ENCODE measurements at regions not wholly inside any gene's neighbourhood (a gene's known extent, or its start where the extent isn't known, plus 50 kb on each side); places are given as distances from the start of the nearest gene placed in this dataset.
A peak's percentile ranks its signal among the peaks of the same experiment; 100 is the strongest.

GRCh38 chr7:131919920-131920709 lies 363.7 kb upstream of the PODXL start:
- Histone ChIP-seq H3K79me2 (ENCODE audit: insufficient read depth) (peaks cover 72% of the 10 kb centered on the region), H3K4me2 (peak overlapping the region; percentile 16; the same call in 1 of the 2 replicates), H3K27ac (ENCODE audit: low read depth in 2 of 2, low read length in 1 of 2) (peak overlapping the region in 1 of 2 experiments; percentile 54; a peak in 2 of 4 replicates), H3K36me3 (replicated peaks in 1 of 2; ENCODE audit: control insufficient read depth in 1 of 2, insufficient read depth in 2 of 2, low read length in 1 of 2) (peaks cover 0 to 24% of the 10 kb centered on the region in 2 experiments), H3K9me2 (no peaks in the 10 kb centered on the region), H3K4me3 (ENCODE audit: low read depth in 2 of 2, low read length in 1 of 2) (no peak overlapping the region), H3K9me3 (no peaks in the 10 kb centered on the region), H3K27me3 (ENCODE audit: insufficient read depth) (no peaks in the 10 kb centered on the region), H2AFZ (ENCODE audit: low read depth) (no peak overlapping the region), H3F3A (replicated peaks; ENCODE audit: insufficient read depth) (peaks cover 25% of the 10 kb centered on the region), H3K9ac (no peak overlapping the region), H3K4me1 (ENCODE audit: control insufficient read depth in 1 of 2, insufficient read depth in 2 of 2, low read depth in 1 of 2, low read length in 1 of 2) (peaks cover 5 to 6% of the 10 kb centered on the region in 2 experiments; a peak in 3 of 4 replicates), H4K20me1 (ENCODE audit: insufficient read depth) (no peaks in the 10 kb centered on the region)
- TF ChIP-seq SIN3A (IDR thresholded peaks at IDR 0.05; ENCODE audit: borderline replicate concordance, low read depth, low read length) (no peak), RCOR1 (IDR thresholded peaks at IDR 0.05; ENCODE audit: low read length) (no peak), EP300 (IDR thresholded peaks at IDR 0.05; ENCODE audit: borderline replicate concordance in 1 of 2, low read depth in 1 of 2, low read length in 1 of 2) (no peak), GABPA (IDR thresholded peaks at IDR 0.05; ENCODE audit: low read depth) (no peak), SMC3 (IDR thresholded peaks at IDR 0.05; ENCODE audit: low read depth, low read length) (no peak), REST (IDR thresholded peaks at IDR 0.05; ENCODE audit: low read depth, low read length) (no peak), TCF12 (IDR thresholded peaks at IDR 0.05) (no peak), JUND (IDR thresholded peaks at IDR 0.05) (no peak), MAX (IDR thresholded peaks at IDR 0.05; ENCODE audit: low read depth) (no peak), FOSL2 (IDR thresholded peaks at IDR 0.05; ENCODE audit: borderline replicate concordance, low read depth) (no peak), TEAD4 (IDR thresholded peaks at IDR 0.05; ENCODE audit: borderline replicate concordance, insufficient read depth) (no peak), EZH2phosphoT487 (IDR thresholded peaks at IDR 0.05; ENCODE audit: borderline replicate concordance, low read depth) (no peak), MXI1 (IDR thresholded peaks at IDR 0.05; ENCODE audit: low read depth, low read length) (no peak), YY1 (IDR thresholded peaks at IDR 0.05; ENCODE audit: low read depth) (no peak), RXRA (IDR thresholded peaks at IDR 0.05; ENCODE audit: borderline replicate concordance, low read depth) (no peak), POLR2AphosphoS5 (IDR thresholded peaks at IDR 0.05; ENCODE audit: low read depth, low read length) (no peak)
- TF ChIP-seq, protein P1, sequence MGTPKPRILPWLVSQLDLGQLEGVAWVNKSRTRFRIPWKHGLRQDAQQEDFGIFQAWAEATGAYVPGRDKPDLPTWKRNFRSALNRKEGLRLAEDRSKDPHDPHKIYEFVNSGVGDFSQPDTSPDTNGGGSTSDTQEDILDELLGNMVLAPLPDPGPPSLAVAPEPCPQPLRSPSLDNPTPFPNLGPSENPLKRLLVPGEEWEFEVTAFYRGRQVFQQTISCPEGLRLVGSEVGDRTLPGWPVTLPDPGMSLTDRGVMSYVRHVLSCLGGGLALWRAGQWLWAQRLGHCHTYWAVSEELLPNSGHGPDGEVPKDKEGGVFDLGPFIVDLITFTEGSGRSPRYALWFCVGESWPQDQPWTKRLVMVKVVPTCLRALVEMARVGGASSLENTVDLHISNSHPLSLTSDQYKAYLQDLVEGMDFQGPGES (IDR thresholded peaks at IDR 0.05; ENCODE audit: low read depth, low read length), result no peak
- TF ChIP-seq, protein P2, sequence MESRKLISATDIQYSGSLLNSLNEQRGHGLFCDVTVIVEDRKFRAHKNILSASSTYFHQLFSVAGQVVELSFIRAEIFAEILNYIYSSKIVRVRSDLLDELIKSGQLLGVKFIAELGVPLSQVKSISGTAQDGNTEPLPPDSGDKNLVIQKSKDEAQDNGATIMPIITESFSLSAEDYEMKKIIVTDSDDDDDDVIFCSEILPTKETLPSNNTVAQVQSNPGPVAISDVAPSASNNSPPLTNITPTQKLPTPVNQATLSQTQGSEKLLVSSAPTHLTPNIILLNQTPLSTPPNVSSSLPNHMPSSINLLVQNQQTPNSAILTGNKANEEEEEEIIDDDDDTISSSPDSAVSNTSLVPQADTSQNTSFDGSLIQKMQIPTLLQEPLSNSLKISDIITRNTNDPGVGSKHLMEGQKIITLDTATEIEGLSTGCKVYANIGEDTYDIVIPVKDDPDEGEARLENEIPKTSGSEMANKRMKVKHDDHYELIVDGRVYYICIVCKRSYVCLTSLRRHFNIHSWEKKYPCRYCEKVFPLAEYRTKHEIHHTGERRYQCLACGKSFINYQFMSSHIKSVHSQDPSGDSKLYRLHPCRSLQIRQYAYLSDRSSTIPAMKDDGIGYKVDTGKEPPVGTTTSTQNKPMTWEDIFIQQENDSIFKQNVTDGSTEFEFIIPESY (IDR thresholded peaks at IDR 0.05; ENCODE audit: borderline replicate concordance, low read depth), result no peak
- TF ChIP-seq, protein P3, sequence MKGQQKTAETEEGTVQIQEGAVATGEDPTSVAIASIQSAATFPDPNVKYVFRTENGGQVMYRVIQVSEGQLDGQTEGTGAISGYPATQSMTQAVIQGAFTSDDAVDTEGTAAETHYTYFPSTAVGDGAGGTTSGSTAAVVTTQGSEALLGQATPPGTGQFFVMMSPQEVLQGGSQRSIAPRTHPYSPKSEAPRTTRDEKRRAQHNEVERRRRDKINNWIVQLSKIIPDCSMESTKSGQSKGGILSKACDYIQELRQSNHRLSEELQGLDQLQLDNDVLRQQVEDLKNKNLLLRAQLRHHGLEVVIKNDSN (IDR thresholded peaks at IDR 0.05; ENCODE audit: borderline replicate concordance, low read depth), result no peak
- TF ChIP-seq, protein P4, sequence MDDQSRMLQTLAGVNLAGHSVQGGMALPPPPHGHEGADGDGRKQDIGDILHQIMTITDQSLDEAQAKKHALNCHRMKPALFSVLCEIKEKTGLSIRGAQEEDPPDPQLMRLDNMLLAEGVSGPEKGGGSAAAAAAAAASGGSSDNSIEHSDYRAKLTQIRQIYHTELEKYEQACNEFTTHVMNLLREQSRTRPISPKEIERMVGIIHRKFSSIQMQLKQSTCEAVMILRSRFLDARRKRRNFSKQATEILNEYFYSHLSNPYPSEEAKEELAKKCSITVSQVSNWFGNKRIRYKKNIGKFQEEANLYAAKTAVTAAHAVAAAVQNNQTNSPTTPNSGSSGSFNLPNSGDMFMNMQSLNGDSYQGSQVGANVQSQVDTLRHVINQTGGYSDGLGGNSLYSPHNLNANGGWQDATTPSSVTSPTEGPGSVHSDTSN (IDR thresholded peaks at IDR 0.05), result no peak
- ChIA-PET POLR2A (no interaction called here), CTCF (interaction anchor here (0.6 to 3.4 kb wide), 9 partner anchors 10 to 234 kb away, joined by 3 to 19 read pairs (median 4); no protein-coding TSS in a partner anchor)
- WGBS (ENCODE audit: low lambda C conversion rate), result 87% methylated on average over 7 of the region's 7 CpGs
- DNase-seq, result no peak

Measured in SK-N-SH (cell line).